ENCODE measurements at regions not wholly inside any gene's neighbourhood (a gene's known extent, or its start where the extent isn't known, plus 50 kb on each side); places are given as distances from the start of the nearest gene placed in this dataset.

GRCh38 chr9:38257626-38258215, 134.8 kb upstream of the ALDH1B1 start:
- no peaks in the 10 kb centered on the region for H3K9me3 ChIP-seq (ENCODE audit: low read depth)
- H3K27ac ChIP-seq: no peak overlapping the region
- H3K4me3 ChIP-seq: no peak overlapping the region
- no peaks in the 10 kb centered on the region for H3K27me3 ChIP-seq
- H3K4me1 ChIP-seq (ENCODE audit: low read depth): no peaks in the 10 kb centered on the region
- TF ChIP-seq, protein P1, sequence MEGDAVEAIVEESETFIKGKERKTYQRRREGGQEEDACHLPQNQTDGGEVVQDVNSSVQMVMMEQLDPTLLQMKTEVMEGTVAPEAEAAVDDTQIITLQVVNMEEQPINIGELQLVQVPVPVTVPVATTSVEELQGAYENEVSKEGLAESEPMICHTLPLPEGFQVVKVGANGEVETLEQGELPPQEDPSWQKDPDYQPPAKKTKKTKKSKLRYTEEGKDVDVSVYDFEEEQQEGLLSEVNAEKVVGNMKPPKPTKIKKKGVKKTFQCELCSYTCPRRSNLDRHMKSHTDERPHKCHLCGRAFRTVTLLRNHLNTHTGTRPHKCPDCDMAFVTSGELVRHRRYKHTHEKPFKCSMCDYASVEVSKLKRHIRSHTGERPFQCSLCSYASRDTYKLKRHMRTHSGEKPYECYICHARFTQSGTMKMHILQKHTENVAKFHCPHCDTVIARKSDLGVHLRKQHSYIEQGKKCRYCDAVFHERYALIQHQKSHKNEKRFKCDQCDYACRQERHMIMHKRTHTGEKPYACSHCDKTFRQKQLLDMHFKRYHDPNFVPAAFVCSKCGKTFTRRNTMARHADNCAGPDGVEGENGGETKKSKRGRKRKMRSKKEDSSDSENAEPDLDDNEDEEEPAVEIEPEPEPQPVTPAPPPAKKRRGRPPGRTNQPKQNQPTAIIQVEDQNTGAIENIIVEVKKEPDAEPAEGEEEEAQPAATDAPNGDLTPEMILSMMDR (IDR thresholded peaks at IDR 0.05; ENCODE audit: low read depth, low read length): no peak
- no peaks in the 10 kb centered on the region for H3K36me3 ChIP-seq
- no peak for DNase-seq (ENCODE audit: low read depth in 1 of 2, low spot score in 1 of 2)

GRCh38 chr9:38256461-38256860, 136.0 kb upstream of the ALDH1B1 start:
- no peaks in the 10 kb centered on the region for H3K9me3 ChIP-seq (ENCODE audit: low read depth)
- no peaks in the 10 kb centered on the region for H3K27me3 ChIP-seq
- no peak overlapping the region for H3K4me3 ChIP-seq
- no peaks in the 10 kb centered on the region for H3K4me1 ChIP-seq (ENCODE audit: low read depth)
- TF ChIP-seq, protein P1 (IDR thresholded peaks at IDR 0.05; ENCODE audit: low read depth, low read length): no peak
- no peaks in the 10 kb centered on the region for H3K36me3 ChIP-seq
- no peak for DNase-seq (ENCODE audit: low read depth in 1 of 2, low spot score in 1 of 2)
- no peak overlapping the region for H3K27ac ChIP-seq

DNA sequence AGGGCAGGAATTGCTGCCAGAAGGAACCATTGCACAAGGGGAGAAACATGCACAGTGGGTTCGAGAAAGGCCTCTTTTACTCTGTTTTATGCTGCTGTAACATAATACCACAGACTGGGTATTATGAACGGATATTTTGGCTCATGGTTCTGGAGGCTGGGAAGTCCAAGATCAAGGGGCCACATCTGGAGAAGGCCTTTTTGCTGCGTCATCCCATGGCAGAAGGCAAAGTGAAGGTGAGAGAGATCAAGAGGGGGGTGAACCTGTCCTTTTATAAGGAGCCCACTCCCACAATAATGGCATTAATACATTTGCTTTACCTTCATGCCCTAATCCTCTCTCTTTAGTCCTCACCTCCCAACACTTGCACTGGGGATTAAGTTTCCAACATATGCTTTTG, 136.9 kb upstream of the ALDH1B1 start:
- no peaks in the 10 kb centered on the region for H3K9me3 ChIP-seq (ENCODE audit: low read depth)
- DNase-seq (ENCODE audit: low read depth in 1 of 2, low spot score in 1 of 2): no peak
- H3K27ac ChIP-seq: no peak overlapping the region
- no peak overlapping the region for H3K4me3 ChIP-seq
- H3K4me1 ChIP-seq (ENCODE audit: low read depth): no peaks in the 10 kb centered on the region
- H3K27me3 ChIP-seq: no peaks in the 10 kb centered on the region
- no peaks in the 10 kb centered on the region for H3K36me3 ChIP-seq
- TF ChIP-seq, protein P1 (IDR thresholded peaks at IDR 0.05; ENCODE audit: low read depth, low read length): no peak

- no peak overlapping the region for H3K27ac ChIP-seq
- TF ChIP-seq, protein P1 (IDR thresholded peaks at IDR 0.05; ENCODE audit: low read depth, low read length): no peak
- H3K4me3 ChIP-seq: no peak overlapping the region
- H3K4me1 ChIP-seq (ENCODE audit: low read depth): no peaks in the 10 kb centered on the region
- no peak for DNase-seq (ENCODE audit: low read depth in 1 of 2, low spot score in 1 of 2)
- no peaks in the 10 kb centered on the region for H3K36me3 ChIP-seq
- H3K27me3 ChIP-seq: no peaks in the 10 kb centered on the region
- H3K9me3 ChIP-seq (ENCODE audit: low read depth): no peaks in the 10 kb centered on the region
Observed at GRCh38 chr9:38254756-38255155, 137.7 kb upstream of the ALDH1B1 start.

- DNase-seq (ENCODE audit: low read depth in 1 of 2, low spot score in 1 of 2): no peak
- TF ChIP-seq, protein P1 (IDR thresholded peaks at IDR 0.05; ENCODE audit: low read depth, low read length): no peak
- Histone ChIP-seq H3K27ac (no peak overlapping the region), H3K4me1 (ENCODE audit: low read depth) (no peaks in the 10 kb centered on the region), H3K4me3 (no peak overlapping the region), H3K27me3 (no peaks in the 10 kb centered on the region), H3K9me3 (ENCODE audit: low read depth) (no peaks in the 10 kb centered on the region), H3K36me3 (no peaks in the 10 kb centered on the region)
Observed at GRCh38 chr9:38254151-38254550, 138.4 kb upstream of the ALDH1B1 start.
